ENCODE measurements at regions not wholly inside any gene's neighbourhood (a gene's known extent, or its start where the extent isn't known, plus 50 kb on each side); places are given as distances from the start of the nearest gene placed in this dataset.

DNA sequence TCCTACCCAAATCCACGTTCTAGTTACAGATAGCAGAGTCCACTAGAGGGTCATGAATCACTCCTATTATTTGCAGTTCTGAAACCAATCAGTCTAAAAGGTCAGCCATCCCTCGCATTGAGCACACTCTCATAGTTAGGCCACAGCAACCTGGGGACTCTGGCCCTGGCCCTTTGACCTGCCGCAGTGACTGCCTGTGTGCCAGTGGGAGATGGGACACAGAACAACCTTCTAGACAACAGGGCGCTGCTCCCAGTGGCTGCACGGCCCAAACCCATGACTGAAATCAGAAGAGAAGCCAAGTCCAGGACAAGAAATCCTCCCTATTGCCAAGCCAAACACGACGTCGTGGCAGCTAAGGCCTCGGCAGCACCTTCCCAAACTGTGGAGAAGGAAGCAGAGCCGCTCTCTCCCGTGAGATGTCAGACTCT lies 158.5 kb downstream of the HERPUD2 start:
- DNase-seq (ENCODE audit: low read depth in 2 of 2), result no peak

DNA sequence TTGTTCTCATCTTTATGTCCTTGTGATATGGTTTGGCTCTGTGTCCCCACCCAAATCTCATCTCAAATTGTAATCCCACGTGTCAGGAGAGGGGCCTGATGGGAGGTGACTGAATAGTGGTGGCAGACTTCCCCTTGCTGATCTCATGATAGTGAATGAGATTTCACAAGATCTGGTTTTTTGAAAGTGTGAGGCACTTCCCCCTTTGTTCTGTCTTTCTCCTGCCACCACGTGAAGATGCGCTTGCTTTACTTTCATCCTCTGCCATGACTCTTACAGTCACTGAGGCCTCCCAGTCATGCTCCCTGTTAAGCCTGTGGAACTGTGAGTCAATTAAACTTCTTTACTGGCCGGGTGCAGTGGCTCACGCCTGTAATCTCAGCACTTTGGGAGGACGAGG lies 161.0 kb downstream of the HERPUD2 start:
- no peak for DNase-seq (ENCODE audit: low read depth in 2 of 2)

DNA sequence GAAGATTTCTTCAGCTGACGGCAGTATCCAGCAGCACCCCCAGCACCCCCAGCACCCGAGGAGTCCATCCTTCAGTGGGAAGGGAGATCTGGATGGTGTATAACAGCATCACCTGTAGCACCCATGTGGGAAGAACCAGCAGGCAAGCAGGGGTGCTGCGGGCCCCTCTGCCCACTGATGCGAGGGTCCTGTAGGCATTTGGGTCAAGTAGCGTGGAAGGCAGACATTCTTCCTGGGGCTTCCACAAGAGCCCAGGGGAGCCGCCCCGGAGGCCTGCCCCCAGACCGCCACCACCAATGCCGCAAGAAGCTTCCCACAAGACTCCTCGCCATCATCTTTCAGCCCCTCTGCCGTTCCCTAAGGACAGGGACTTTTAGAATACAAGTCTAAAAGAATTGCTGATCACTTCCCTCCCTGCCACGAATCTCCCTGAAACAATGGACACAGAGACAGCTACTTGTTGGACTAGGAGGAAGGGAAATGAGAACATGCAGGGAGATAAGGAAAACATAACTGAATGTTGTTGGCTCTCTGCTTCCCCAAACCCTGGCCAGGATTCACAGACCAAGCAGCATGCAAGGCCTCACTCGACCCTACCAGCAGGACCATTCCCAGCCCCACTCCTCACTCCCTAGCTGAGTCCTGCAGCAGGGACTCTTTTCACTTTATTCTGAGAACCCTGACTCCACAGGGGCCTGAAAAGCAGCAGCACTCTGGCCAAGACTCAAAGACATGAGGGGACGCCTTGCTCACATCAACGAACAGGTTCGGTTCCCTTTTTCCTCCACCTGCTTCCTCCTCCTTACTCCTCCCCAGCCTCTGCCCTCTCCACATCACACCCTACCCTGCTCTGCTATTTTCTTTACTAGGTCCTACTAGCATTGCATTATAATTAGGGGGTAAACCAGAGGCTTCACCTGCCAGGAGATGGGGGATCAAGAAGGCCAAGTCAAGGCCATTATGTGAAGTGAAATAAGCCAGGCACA lies 164.5 kb downstream of the HERPUD2 start:
- no peak for DNase-seq (ENCODE audit: low read depth in 2 of 2)

DNA sequence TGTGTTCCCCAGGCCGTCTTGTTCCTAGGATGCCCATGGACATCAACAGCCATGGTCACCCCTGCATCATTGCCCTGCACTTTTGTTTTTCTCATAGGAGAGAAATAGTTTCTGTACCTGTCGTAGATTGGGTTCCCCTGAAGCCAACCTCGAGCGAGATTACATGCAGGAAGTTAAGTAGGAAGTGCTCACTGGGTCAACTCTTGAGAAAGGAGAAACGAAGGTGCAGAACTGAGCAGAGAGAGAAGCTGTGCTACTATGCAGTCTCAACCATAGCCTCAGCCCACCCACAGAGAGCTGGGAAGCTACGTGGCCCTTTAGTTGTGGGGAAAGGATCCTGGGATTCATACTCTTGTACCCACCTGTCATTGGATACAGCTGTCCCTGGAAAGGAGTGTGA lies 165.2 kb downstream of the HERPUD2 start:
- DNase-seq (ENCODE audit: low read depth in 2 of 2), result no peak

DNA sequence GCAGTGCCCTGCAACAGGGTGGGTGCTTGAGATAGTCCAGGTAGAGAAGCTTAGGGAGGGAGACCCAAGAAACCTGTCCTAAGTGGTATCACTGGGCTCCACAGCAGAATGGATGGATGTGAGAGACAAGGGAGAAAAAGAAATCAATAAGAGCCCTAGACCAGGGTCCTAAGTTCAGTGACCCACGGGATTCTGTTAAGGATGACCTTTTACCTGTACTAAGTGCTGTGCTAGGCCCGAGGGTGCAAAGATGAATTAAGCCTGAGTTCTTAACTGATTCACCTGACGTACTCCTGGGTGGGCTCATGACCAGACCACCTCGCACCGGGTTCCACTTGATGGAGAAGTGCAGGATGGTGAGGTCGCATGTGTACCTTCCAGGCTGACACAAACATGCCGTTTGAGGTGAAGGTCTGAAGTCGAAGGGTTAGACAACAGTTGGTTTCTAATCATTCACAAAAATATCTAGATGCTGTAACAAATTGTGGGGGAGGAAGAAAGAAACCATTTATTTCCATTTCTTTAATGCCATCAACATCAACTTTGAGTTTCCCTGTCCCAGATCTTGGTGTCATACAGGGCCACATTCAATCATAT lies 166.5 kb downstream of the HERPUD2 start:
- DNase-seq (ENCODE audit: low read depth in 2 of 2), result no peak

DNA sequence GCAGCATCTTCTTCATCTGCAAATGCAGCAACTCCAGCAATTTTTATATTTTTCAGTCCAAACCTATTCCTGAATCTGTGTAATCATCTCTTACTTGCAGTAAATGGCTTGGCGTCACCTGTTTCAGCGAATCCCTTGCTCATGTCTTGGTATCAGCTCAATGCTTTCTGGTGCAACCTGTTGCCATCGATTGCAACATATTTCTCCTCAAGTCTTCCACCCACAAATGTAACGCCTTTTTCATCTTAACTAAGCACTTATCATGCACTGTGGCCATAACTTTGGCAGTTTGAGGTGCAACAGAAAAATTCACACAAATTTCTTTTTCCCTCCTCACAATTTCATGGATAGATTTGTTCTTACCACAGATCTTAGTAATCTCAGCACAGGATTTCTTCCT lies 168.3 kb downstream of the HERPUD2 start:
- no peak for DNase-seq (ENCODE audit: low read depth in 2 of 2)

DNA sequence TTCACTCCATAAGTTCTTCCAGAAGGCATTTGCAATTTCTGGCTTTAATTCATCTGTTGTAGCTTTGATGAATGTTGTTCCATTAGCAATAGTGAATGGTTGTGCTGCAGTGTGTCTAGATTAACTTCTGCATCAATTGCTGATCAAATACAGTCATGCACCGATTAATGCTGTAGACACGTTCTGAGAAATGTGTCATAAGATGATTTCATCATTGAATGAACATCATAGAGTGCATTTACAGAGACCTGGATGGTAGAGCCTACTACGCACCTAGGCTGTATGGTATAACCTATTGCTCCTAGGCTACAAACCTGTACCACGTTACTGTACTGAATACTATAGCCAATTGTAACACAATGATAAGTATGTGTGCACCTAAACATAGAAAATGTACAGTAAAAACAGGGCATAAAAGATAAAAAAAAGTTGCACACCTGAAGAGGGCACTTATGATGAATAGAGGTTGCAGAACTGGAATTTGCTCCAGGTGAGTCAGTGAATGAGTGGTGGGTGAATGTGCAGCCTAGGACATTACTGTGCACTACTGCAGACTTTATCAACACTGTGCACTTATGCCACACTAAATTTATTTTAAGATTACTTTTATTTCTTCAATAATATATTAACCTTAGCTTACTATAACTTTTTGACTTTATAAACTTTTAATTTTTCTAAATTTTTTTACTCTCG lies 170.7 kb downstream of the HERPUD2 start:
- DNase-seq (ENCODE audit: low read depth in 2 of 2), result no peak

DNA sequence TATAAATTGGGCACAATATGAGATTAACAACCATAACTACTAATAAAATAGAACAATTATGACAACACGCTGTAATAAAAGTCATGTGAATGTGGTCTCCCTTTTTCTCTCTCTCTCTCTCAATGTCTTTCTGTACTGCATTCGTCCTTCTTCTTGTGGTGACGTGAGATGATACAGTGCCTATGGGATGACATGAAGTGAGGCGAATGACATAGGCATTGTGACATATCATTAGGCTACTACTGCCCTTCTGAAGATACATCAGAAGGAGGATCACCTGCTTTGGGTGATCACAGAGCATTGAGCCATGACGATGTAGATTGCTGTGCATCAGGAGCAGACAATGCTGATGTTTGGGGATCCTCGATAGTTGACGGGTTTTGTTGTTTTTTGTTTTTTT lies 171.6 kb downstream of the HERPUD2 start:
- DNase-seq (ENCODE audit: low read depth in 2 of 2), result no peak

DNA sequence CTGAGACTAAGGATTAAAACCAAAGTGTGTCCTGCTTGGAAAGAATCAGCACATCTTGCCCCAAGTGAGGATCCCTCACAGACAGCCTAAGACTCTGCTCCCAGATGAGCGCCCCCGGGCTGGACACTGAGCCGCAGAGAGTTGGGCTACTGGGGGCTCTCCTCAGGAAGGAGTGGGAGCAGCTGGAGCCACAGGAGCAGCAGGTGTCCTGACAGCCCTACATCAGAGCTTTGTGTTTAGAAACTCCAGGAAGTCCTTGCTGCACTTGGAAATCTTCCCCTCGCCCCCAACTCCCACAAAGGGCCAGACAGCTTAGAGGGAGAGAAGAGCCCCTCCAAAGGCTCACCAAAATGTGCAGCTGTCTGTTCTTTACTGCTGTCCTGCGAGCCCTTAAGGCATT lies 172.2 kb downstream of the HERPUD2 start:
- no peak for DNase-seq (ENCODE audit: low read depth in 2 of 2)

DNA sequence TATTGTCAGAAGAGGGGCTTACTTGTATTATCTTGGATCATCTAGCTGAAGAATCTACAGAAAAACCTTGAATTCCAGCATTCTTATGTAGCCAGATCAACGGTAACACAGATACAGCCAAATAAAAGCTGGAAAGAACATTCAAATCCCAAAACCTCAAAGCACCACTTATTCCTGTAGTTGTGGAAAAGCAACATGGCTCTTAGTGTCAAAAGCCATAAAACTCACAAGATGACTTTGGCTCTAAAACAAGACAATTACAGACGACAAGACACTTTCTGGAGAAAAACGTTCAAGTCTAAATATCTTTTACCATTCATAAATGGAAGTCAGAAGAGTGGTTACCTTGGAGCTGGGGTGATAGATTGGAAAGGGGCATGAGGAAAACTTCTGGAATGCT lies 173.0 kb downstream of the HERPUD2 start:
- DNase-seq (ENCODE audit: low read depth in 2 of 2), result no peak

DNA sequence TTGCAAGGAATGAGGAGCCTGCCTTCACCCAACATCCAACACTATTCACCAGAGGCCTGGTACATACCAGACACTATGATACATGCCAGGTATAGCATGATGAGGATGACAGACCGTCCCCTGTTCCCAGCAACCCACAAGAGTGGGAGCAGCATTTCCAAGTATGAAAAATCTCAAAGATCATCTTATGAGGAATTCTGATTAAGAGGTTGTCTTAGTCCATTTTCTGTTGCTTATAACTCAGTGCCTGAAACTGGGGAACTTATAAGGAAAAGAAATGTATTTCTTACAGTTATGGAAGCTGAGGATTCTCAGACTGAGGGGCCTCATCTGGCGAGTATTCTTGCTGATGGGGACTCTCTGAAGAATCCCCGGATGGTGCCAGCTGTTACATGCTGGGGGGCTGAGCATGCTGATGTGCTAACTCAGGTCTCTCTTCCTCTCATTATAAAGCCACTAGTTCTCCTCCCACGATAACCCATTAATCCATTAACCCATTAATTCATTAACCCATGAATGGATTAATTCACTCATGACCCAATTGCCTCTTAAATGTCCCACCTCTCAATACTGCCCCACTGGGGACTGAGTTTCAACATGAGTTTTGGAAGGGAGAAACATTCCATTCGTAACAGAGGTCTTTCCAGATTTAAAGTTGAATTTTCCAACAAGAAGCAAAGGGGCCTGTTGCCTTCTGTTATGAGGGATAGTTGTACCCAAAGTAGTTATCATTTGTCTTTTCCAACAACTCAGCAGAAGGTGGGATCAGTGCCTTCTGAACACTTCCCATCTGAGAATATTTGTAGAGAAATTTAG lies 173.9 kb downstream of the HERPUD2 start:
- no peak for DNase-seq (ENCODE audit: low read depth in 2 of 2)

DNA sequence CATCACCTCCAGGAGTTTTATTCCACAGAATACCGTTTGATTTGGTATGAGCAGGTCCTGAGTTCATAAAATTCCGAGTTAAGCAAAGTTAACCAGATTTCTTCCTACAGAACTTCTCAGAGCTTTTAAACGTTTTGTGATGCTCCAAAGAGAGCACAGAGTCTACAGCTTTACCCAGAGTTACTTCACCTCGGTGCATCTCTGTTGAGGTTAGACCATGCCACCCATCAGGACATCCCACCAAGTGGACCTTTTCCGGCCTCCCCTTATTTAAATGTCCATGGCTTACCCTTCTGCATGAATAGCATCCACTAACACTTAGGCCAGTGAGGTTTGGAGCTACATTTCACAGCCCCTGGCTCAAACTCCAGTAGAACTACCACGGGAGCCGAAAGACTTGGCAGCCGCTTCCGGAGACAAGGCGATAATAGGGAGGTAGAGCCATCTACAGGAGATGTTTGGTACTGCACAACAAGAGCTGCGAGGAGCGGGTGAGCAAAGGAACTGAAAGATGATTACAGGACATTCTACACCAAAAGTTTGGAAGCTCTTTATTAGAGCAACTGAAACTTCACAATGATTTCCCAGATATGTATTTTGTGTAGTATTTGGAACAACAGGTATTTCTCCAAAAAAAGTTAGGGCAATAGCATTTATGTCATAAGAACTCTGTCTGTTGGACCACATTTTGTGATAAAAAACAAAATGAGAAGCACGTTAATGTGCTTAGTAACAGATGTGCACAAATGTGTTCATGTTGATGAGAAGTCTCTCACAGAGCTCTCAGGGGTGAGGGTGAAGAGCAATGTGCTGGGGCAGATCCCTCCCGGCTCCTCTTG lies 174.7 kb downstream of the HERPUD2 start:
- no peak for DNase-seq (ENCODE audit: low read depth in 2 of 2)

DNA sequence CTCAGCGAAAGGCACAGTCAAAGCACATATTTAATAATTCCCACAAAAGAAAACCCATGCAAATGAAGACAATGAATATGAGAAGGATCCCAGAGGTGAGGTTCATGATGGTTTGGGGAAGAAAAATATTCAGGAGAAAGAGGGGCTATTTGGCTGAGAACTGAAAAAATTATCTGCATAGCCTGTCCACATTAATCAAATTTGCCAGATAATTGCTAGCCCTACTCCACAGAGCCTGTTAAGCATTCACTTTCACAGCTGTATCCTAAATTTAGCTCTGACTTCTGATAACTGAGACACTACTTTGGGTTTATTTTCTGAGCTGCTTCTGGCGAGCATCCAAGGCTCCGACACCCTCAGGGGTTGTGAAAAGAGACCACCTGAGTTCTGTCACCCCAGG lies 176.2 kb downstream of the HERPUD2 start:
- no peak for DNase-seq (ENCODE audit: low read depth in 2 of 2)

DNA sequence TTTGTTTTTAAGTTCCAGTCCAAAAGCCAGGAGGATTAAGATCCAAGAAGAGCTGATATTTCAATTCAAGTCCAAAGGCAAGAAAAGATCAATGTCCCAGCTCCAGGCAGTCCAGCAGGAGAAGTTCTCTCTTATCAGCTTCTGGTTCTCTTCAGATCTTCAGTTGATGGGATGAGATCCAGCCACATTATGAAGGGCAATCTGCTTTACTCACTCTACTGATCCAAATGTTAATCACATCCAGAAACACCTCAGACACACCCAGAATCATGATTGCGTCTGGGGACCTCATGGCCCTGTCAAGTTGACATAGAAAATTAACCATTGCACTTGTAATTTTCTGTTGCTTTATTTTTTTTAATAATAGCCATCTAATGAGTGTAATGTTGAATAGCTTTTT lies 178.4 kb downstream of the HERPUD2 start:
- no peak for DNase-seq (ENCODE audit: low read depth in 2 of 2)

DNA sequence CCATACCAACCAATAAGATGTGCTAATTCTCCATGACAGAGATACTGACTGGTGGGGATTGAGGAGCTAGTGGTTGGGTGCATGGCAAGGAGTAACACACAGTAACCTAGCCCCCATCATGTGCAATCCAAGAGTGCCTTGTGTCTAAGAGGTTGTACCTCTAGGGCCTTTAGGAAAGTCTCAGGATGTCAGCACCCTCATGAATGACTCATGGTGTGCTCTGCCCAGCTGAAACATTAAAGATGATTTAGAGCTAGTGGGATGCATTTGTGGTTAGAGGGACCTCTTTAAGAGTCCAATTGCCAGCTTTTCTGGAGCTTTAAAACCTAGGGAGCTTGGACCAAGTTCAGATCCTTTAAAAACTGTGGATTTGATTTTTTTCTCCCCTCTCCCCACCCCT lies 181.1 kb downstream of the HERPUD2 start:
- DNase-seq (ENCODE audit: low read depth in 2 of 2), result no peak

DNA sequence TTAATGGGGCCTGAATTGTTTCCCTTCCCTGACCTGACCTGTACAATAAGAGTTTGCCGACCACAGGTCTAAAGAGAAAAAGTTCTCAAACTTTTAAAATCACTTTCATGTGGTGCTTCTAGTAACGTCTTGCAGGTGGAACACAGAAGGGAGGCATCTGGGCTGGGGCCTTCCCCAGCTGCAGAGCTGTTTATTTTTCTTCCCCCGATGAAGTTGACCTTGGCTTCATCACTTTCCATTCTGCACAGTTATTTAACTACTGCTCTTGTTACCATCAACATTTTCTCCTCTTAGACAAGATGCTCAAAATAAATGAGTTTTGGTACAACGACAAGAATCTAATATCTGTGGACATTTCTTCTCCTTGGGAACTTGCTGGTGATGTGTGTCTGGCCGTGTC lies 181.7 kb downstream of the HERPUD2 start:
- DNase-seq (ENCODE audit: low read depth in 2 of 2), result no peak

DNA sequence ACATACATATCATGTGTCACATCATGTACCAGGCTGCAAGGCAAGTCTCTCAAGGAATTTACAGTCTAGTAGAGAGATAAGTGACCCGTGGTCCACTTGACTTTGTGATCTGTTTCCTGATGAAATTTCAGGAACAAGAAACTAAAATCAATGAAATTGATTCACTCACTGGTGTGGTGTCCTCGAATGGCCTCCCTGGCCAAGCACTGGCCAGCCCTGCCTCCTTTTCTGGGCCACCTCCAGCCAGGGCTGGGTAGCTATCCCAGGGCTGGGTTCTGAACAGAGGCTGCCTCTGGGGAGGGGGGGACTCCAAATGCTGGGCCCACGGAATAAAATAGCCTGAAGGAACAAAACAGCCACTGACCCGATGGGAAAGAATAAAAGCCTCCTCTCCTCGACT lies 182.2 kb downstream of the HERPUD2 start:
- DNase-seq (ENCODE audit: low read depth in 2 of 2), result no peak

DNA sequence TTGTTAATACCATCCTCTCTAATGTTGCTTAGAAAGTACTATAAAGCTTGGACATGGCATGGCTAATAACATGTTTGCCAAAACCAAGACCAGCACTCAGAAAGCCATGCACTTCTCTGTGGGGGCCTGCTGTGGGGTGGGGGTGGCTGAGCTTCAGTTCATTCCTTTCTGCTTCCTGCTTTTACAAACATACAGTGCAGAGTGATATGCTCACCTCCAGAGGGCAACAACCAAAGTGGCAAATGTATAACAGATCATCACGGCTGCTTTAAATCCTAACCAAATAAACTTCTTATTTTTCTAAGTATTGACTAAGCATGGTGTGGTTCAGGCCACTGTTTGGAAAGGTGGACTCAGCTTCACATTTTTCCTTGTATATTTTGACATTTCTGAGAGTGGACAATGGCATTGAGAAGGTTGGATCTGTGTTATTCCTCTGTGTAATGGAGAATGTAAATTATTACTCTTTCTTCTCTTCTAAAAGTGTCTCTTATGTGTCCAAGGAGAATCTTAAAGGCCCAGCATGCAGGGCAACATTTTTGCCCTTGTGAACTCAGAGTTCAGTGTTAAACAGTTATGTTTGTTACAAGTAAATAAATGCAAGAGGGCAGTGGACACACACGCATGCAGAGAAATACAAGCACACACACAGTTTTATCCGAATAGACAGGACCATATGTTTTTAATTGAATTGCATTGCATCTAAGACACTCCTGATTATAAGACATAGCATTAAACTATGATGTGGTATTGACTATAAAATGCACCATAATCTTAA lies 186.1 kb downstream of the HERPUD2 start:
- no peak for DNase-seq (ENCODE audit: low read depth in 2 of 2)

DNA sequence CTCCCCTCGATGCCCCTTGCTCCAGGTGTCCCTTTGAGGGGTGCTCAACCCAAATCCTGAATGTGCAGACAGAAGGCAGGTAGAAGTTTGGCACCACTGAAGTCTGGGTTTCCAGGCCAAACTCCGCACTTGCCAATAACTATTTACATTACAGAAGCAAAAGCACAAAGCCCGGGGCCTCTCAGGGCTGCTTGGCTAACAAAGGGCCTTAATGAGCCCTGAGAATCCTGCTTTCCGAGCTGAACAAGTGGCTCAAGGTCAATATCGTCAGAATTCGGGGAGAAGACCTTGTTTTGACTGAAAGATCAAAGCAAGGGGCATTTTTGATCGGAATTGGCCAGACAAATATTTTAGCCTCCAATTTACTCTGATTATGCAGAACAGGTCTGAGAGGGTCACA lies 189.9 kb downstream of the HERPUD2 start:
- no peak for DNase-seq (ENCODE audit: low read depth in 2 of 2)

DNA sequence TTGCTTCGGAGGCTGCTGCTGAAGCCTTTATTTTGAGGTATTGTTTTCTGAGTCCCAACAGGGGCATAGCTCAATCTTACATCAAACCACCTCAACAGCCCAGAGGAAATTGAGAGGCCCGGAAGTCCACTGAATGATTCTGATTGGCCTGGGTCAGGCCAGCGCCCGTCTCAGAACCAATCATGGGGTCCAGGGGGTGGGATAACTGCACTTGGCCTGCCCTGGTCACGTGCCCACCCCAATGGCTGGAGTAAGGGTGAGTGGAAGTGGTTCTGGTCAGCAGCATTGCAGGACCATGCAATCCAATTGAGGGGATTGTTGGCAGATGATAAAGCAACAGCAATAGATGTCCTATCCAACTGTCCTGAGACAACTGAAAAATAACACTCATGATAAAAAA lies 190.6 kb downstream of the HERPUD2 start:
- no peak for DNase-seq (ENCODE audit: low read depth in 2 of 2)

All from stimulated activated CD8-positive, alpha-beta memory T cell treated with anti-CD3 and anti-CD28 coated beads, Interleukin-15, amount 100 ng/mL, for 4 hours (primary cell).